DND-41 (cell line): ENCODE measurements at regions not wholly inside any gene's neighbourhood (a gene's known extent, or its start where the extent isn't known, plus 50 kb on each side); places are given as distances from the start of the nearest gene placed in this dataset.
A peak's percentile ranks its signal among the peaks of the same experiment; 100 is the strongest.

Experiments
- ATAC-seq: fragments of 200-7000 bp; cut with Tn5 transposase; 3 replicates; pipeline ENCODE4 v1.9.1; 2021; ENCODE audit warnings: low read depth; ENCODE audit not compliant: insufficient read depth
- DNase-seq: peaks from one replicate; pipeline ENCODE4 v3.0.0-alpha.2; 2020
- H2AFZ ChIP-seq: 2 replicates; pipeline ENCODE4 v1.6.0; 2012; ENCODE audit warnings: low read depth, low read length
- H3K27ac ChIP-seq: 2 replicates; pipeline ENCODE4 v1.5.1; 2012; ENCODE audit warnings: low read length, inconsistent platforms
- H3K27me3 ChIP-seq: fragments of 200-600 bp; sonication (generic); 2 replicates; pipeline ENCODE4 v1.6.0; 2012; ENCODE audit warnings: low read length, mild to moderate bottlenecking, inconsistent platforms; ENCODE audit not compliant: insufficient read depth, poor library complexity
- H3K36me3 ChIP-seq: 2 replicates; pipeline ENCODE4 v1.5.1; 2012; ENCODE audit warnings: low read length, inconsistent platforms; ENCODE audit not compliant: insufficient read depth
- H3K4me1 ChIP-seq: 2 replicates; pipeline ENCODE4 v1.5.1; 2012; ENCODE audit warnings: mild to moderate bottlenecking, low read length; ENCODE audit not compliant: insufficient read depth
- H3K4me2 ChIP-seq: 2 replicates; pipeline ENCODE4 v1.6.0; 2012; ENCODE audit warnings: mild to moderate bottlenecking, moderate library complexity, low read length, inconsistent platforms; ENCODE audit not compliant: insufficient read depth
- H3K4me3 ChIP-seq, 2 experiments: fragments of 200-600 bp in 1 of 2; shearing (Covaris generic) in 1 of 2; 2 replicates each; pipeline ENCODE4 v1.5.1; 2012 to 2016; ENCODE audit warnings: inconsistent platforms in 2 of 2, low read length in 2 of 2, mild to moderate bottlenecking in 2 of 2, low read depth in 1 of 2, moderate library complexity in 1 of 2
- H3K79me2 ChIP-seq: 2 replicates; pipeline ENCODE4 v1.6.0; 2012; ENCODE audit warnings: low read length, inconsistent platforms; ENCODE audit not compliant: insufficient read depth
- H3K9ac ChIP-seq: 2 replicates; pipeline ENCODE4 v1.6.0; 2012; ENCODE audit warnings: low read depth, mild to moderate bottlenecking, inconsistent platforms, low read length, moderate library complexity
- H3K9me3 ChIP-seq: 2 replicates; pipeline ENCODE4 v1.5.1; 2012; ENCODE audit warnings: low read length, moderate library complexity, mild to moderate bottlenecking, inconsistent platforms; ENCODE audit not compliant: insufficient read depth, severe bottlenecking
- H4K20me1 ChIP-seq: 2 replicates; pipeline ENCODE4 v1.6.0; 2012; ENCODE audit warnings: low read length; ENCODE audit not compliant: insufficient read depth
- CTCF ChIP-seq: IDR thresholded peaks from 2 replicates; pipeline ENCODE4 v1.5.1; 2012; ENCODE audit warnings: borderline replicate concordance, low read length, moderate library complexity, mild to moderate bottlenecking; ENCODE audit not compliant: poor library complexity, severe bottlenecking; ENCODE audit errors: extremely low read depth
- EZH2 ChIP-seq: IDR thresholded peaks from 3 replicates; pipeline ENCODE4 v1.6.1; 2012; ENCODE audit warnings: borderline replicate concordance, low read depth, mild to moderate bottlenecking, moderate library complexity, low read length, inconsistent platforms; ENCODE audit not compliant: severe bottlenecking

DNA sequence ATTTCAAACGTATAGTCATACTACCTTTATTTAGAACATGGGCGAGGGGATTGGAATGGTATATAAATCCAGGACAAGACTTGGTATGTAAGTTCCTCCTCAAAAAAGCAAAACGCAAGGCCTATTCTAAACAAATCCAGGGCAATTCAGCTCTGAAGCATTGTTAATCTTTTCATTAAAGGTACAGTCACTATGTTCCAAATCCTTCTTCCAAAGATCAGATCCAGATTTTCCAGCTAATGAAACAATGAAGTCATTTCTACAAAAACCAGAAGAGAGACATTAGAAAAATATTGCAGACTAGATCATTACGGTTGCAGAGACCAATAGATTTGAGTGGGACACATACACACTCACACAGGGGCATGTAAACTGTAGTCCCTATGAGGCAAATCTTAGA is 116.1 kb upstream of the BNC2 start:
- Histone ChIP-seq H3K9ac (no peak overlapping the region), H3K4me3 (no peak overlapping the region), H3K4me1 (peaks cover 24% of the 10 kb centered on the region), H3K36me3 (no peaks in the 10 kb centered on the region), H3K9me3 (no peaks in the 10 kb centered on the region), H3K27ac (peak overlapping the region; percentile 72; the same call in 1 of the 2 replicates), H3K79me2 (no peaks in the 10 kb centered on the region), H4K20me1 (no peaks in the 10 kb centered on the region), H3K27me3 (no peaks in the 10 kb centered on the region), H2AFZ (no peak overlapping the region), H3K4me2 (no peak overlapping the region)
- DNase-seq (no peak), ATAC-seq (no peak)
- TF ChIP-seq CTCF (no peak), EZH2 (no peak)

- H3K4me1 ChIP-seq, result peaks cover 24% of the 10 kb centered on the region
- no peaks in the 10 kb centered on the region for H3K36me3 ChIP-seq
- H3K27me3 ChIP-seq, result no peaks in the 10 kb centered on the region
- no peak for ATAC-seq
- H2AFZ ChIP-seq, result no peak overlapping the region
- no peak overlapping the region for H3K4me2 ChIP-seq
- H3K9me3 ChIP-seq, result no peaks in the 10 kb centered on the region
- H3K4me3 ChIP-seq, result no peak overlapping the region
- no peaks in the 10 kb centered on the region for H4K20me1 ChIP-seq
- H3K27ac ChIP-seq, result no peak overlapping the region
- DNase-seq, result no peak
- H3K9ac ChIP-seq, result no peak overlapping the region
- no peaks in the 10 kb centered on the region for H3K79me2 ChIP-seq
- TF ChIP-seq CTCF (no peak), EZH2 (no peak)
These were observed 115.3 kb upstream of the BNC2 start for GRCh38 chr9:16985559-16986348.

DNA sequence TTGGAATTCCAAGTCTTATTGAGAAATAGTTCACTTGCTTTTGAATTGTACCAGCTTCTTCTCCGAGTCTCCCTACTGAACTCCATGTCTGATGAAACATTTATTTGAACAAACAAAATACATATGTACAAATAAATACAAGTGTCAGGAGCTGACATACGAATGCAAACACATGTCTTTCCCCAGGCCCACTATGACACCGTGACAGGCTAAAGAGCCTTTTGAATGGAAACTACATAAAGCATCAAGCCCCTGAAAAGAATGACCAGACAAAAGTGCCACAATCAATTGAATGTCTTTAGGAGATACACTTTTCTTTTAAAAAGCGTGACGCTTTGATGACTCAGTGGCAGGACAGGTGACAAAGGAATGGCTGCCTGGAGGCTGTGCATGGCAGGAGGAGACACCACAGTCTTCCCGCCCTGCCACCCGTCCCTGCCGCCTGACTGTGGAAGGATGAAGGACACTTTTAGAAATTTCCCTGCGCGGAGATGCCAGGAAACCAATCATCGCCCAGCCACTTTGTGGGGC is 112.4 kb upstream of the BNC2 start:
- Histone ChIP-seq H3K27me3 (no peaks in the 10 kb centered on the region), H2AFZ (no peak overlapping the region), H4K20me1 (no peaks in the 10 kb centered on the region), H3K4me3 (no peak overlapping the region), H3K79me2 (no peaks in the 10 kb centered on the region), H3K36me3 (no peaks in the 10 kb centered on the region), H3K27ac (no peak overlapping the region), H3K4me2 (no peak overlapping the region), H3K9me3 (no peaks in the 10 kb centered on the region), H3K9ac (no peak overlapping the region), H3K4me1 (peaks cover 20% of the 10 kb centered on the region)
- DNase-seq, result no peak
- TF ChIP-seq EZH2, result no peak
- no peak for TF ChIP-seq CTCF
- ATAC-seq, result no peak
